ENCODE measurements at regions not wholly inside any gene's neighbourhood (a gene's known extent, or its start where the extent isn't known, plus 50 kb on each side); places are given as distances from the start of the nearest gene placed in this dataset.

- no peak for TF ChIP-seq CTCF (IDR thresholded peaks at IDR 0.05; ENCODE audit: control extremely low read depth in 1 of 3, insufficient read depth in 1 of 3, low read depth in 1 of 3, low read length in 3 of 3)
- TF ChIP-seq SP2 (IDR thresholded peaks at IDR 0.05; ENCODE audit: low read length): no peak
- TF ChIP-seq SIN3A (conservative IDR thresholded peaks at IDR 0.05 in 1 of 2, IDR thresholded peaks at IDR 0.05 in 1 of 2; ENCODE audit: low read depth in 1 of 2, low read length in 2 of 2): no peak
- no peak for TF ChIP-seq EP300 (IDR thresholded peaks at IDR 0.05; ENCODE audit: borderline replicate concordance in 1 of 2, low read depth in 2 of 2, low read length in 2 of 2)
- TF ChIP-seq MAFK (IDR thresholded peaks at IDR 0.05; ENCODE audit: low read depth, low read length): no peak
These were observed 59.0 kb upstream of the BTG3 start (continued) for GRCh38 chr21:17671733-17672132.

Data from H1 (cell line).